HUES64 (cell line): ENCODE measurements at regions not wholly inside any gene's neighbourhood (a gene's known extent, or its start where the extent isn't known, plus 50 kb on each side); places are given as distances from the start of the nearest gene placed in this dataset.

Experiments
- H3K27ac ChIP-seq: 2 replicates; pipeline ENCODE4 v1.7.0; 2013; ENCODE audit warnings: low read depth, low read length, inconsistent platforms
- H3K27me3 ChIP-seq: 2 replicates; pipeline ENCODE4 v1.6.1; 2013; ENCODE audit warnings: mild to moderate bottlenecking, low read length; ENCODE audit not compliant: insufficient read depth
- H3K36me3 ChIP-seq: 2 replicates; pipeline ENCODE4 v1.6.1; 2013; ENCODE audit warnings: mild to moderate bottlenecking, low read length; ENCODE audit not compliant: insufficient read depth
- H3K4me1 ChIP-seq: 2 replicates; pipeline ENCODE4 v1.6.1; 2013; ENCODE audit warnings: mild to moderate bottlenecking, low read length, moderate library complexity; ENCODE audit not compliant: insufficient read depth
- H3K4me3 ChIP-seq: 2 replicates; pipeline ENCODE4 v1.5.1; 2013; ENCODE audit warnings: mild to moderate bottlenecking, low read length, moderate library complexity
- H3K9ac ChIP-seq: 2 replicates; pipeline ENCODE4 v1.6.1; 2013; ENCODE audit warnings: mild to moderate bottlenecking, low read depth, low read length
- H3K9me3 ChIP-seq: 2 replicates; pipeline ENCODE4 v1.6.1; 2013; ENCODE audit warnings: low read depth, low read length; ENCODE audit not compliant: insufficient read depth
- WGBS: fragments of 150-250, 120-280 bp; methylation state at CpG from one replicate; pipeline ENCODE4 v1.1.7; 2013; ENCODE audit warnings: missing lambda C conversion rate; 5-methylcytosine and 5-hydroxymethylcytosine counted together

DNA sequence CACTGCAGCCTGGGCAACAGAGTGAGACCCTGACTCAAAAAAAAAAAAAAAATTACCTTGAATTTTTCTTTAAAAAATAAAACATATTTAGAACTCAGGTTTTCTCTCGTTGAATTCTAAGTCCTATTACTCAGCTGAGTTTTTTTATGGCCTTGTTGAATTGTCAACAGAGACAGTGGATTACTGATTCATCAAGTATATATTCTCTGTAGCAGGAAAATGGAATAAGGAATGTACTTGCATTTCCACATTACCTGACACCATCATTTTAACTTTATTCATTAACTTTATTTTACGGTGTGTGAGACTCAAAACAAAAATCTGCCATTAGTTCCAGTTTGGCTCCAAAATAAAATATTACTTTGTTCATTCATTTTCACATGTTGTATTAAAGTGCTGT, 53.8 kb upstream of the APP start:
- Histone ChIP-seq H3K4me3 (no peak overlapping the region), H3K27me3 (no peaks in the 10 kb centered on the region), H3K9ac (no peak overlapping the region), H3K27ac (no peak overlapping the region), H3K36me3 (no peaks in the 10 kb centered on the region), H3K9me3 (peaks cover 2% of the 10 kb centered on the region; the same call in 1 of the 2 replicates), H3K4me1 (peaks cover 18% of the 10 kb centered on the region; the same call in 1 of the 2 replicates)
- WGBS: 94% methylated on average over 1 of the region's 2 CpGs
